Activated B cell treated with CpG ODN at 0.5 μM for 24 hours (primary cell): ENCODE measurements at regions not wholly inside any gene's neighbourhood (a gene's known extent, or its start where the extent isn't known, plus 50 kb on each side); places are given as distances from the start of the nearest gene placed in this dataset.

Source experiments
- ATAC-seq: fragments of 200-7000 bp; cut with Tn5 transposase; one replicate; pipeline ENCODE4 v1.10.0; 2021; ENCODE audit warnings: low read depth, mild to moderate bottlenecking, moderate library complexity
- CTCF ChIA-PET: fragments of 350-600 bp; sonication (Branson Sonifier 250); formaldehyde crosslinking; loops from one replicate; lab custom pipeline; 2021; ENCODE audit warnings: antibody characterized with exemption; lab: Charles Lee
- POLR2A ChIA-PET: fragments of 350-600 bp; sonication (Branson Sonifier 250); formaldehyde crosslinking; loops from one replicate; lab custom pipeline; 2021; ENCODE audit warnings: antibody characterized with exemption; lab: Charles Lee
- DNase-seq: peaks from one replicate; pipeline ENCODE4 v3.0.0; 2022
- H3K27ac Mint-ChIP-seq: one replicate; pipeline ENCODE4 v1.8.0; 2020; ENCODE audit warnings: mixed read lengths
- H3K27me3 Mint-ChIP-seq: one replicate; pipeline ENCODE4 v1.8.0; 2021; ENCODE audit warnings: mixed read lengths
- H3K36me3 Mint-ChIP-seq: one replicate; pipeline ENCODE4 v1.8.0; 2021; ENCODE audit warnings: low read depth, mixed read lengths
- H3K4me1 Mint-ChIP-seq: one replicate; pipeline ENCODE4 v1.8.0; 2021; ENCODE audit warnings: mixed read lengths
- H3K4me3 Mint-ChIP-seq: one replicate; pipeline ENCODE4 v1.8.0; 2020; ENCODE audit warnings: mild to moderate bottlenecking, mixed read lengths
- H3K9me3 Mint-ChIP-seq: one replicate; pipeline ENCODE4 v1.8.0; 2020; ENCODE audit warnings: mixed read lengths
- CTCF ChIP-seq: fragments of 200-600 bp; IDR thresholded peaks from one replicate; pipeline ENCODE4 v1.8.0; 2022; ENCODE audit warnings: antibody characterized with exemption, mild to moderate bottlenecking
- intact Hi-C: fragments of 100-400 bp; cut with micrococcal nuclease; formaldehyde crosslinking; loops from one replicate; pipeline ENCODE4 v1.15.1; 2024

GRCh38 chr17:53907435-53907834 lies 84.7 kb downstream of the KIF2B start:
- no peak for TF ChIP-seq CTCF
- H3K4me3 Mint-ChIP-seq = no peak overlapping the region
- POLR2A ChIA-PET = no interaction called here
- no peak for ATAC-seq
- CTCF ChIA-PET = no interaction called here
- H3K27ac Mint-ChIP-seq = no peak overlapping the region
- H3K4me1 Mint-ChIP-seq = no peaks in the 10 kb centered on the region
- no peak for DNase-seq
- no peaks in the 10 kb centered on the region for H3K27me3 Mint-ChIP-seq
- intact Hi-C loops = no loop called here
- H3K36me3 Mint-ChIP-seq = no peaks in the 10 kb centered on the region
- peaks cover 8% of the 10 kb centered on the region for H3K9me3 Mint-ChIP-seq

- H3K36me3 Mint-ChIP-seq = no peaks in the 10 kb centered on the region
- TF ChIP-seq CTCF = no peak
- peaks cover 7% of the 10 kb centered on the region for H3K9me3 Mint-ChIP-seq
- no peak overlapping the region for H3K27ac Mint-ChIP-seq
- H3K4me1 Mint-ChIP-seq = no peaks in the 10 kb centered on the region
- no peak overlapping the region for H3K4me3 Mint-ChIP-seq
- ChIA-PET CTCF (no interaction called here), POLR2A (no interaction called here)
- intact Hi-C loops = no loop called here
- DNase-seq (no peak), ATAC-seq (no peak)
- no peaks in the 10 kb centered on the region for H3K27me3 Mint-ChIP-seq
These were observed 87.1 kb downstream of the KIF2B start for GRCh38 chr17:53909802-53910201.

- Mint-ChIP-seq H3K27ac (no peak overlapping the region), H3K4me1 (no peaks in the 10 kb centered on the region), H3K27me3 (no peaks in the 10 kb centered on the region), H3K36me3 (no peaks in the 10 kb centered on the region), H3K9me3 (peaks cover 3% of the 10 kb centered on the region), H3K4me3 (no peak overlapping the region)
- ChIA-PET CTCF (no interaction called here), POLR2A (no interaction called here)
- DNase-seq (no peak), ATAC-seq (no peak)
- intact Hi-C loops = no loop called here
- no peak for TF ChIP-seq CTCF
These were observed 89.4 kb downstream of the KIF2B start for GRCh38 chr17:53912117-53912516.

- DNase-seq (no peak), ATAC-seq (no peak)
- ChIA-PET CTCF (no interaction called here), POLR2A (interaction anchor here (0.7 kb wide), 1 partner anchor 106 kb away, joined by 3 read pairs; no protein-coding TSS in a partner anchor)
- TF ChIP-seq CTCF = no peak
- Mint-ChIP-seq H3K9me3 (peaks cover under 1% of the 10 kb centered on the region), H3K36me3 (no peaks in the 10 kb centered on the region), H3K4me3 (no peak overlapping the region), H3K27me3 (no peaks in the 10 kb centered on the region), H3K4me1 (no peaks in the 10 kb centered on the region), H3K27ac (no peak overlapping the region)
- intact Hi-C loops = no loop called here
These were observed 96.6 kb downstream of the KIF2B start for GRCh38 chr17:53919356-53919755.

GRCh38 chr17:53924530-53925455 lies 102.1 kb downstream of the KIF2B start:
- ChIA-PET POLR2A (no interaction called here), CTCF (no interaction called here)
- no peaks in the 10 kb centered on the region for H3K36me3 Mint-ChIP-seq
- H3K4me3 Mint-ChIP-seq = no peak overlapping the region
- peaks cover 5% of the 10 kb centered on the region for H3K9me3 Mint-ChIP-seq
- ATAC-seq = no peak
- H3K4me1 Mint-ChIP-seq = no peaks in the 10 kb centered on the region
- DNase-seq = no peak
- no peak overlapping the region for H3K27ac Mint-ChIP-seq
- no peak for TF ChIP-seq CTCF
- intact Hi-C loops = no loop called here
- H3K27me3 Mint-ChIP-seq = no peaks in the 10 kb centered on the region
